GM12874 (cell line): ENCODE measurements at regions not wholly inside any gene's neighbourhood (a gene's known extent, or its start where the extent isn't known, plus 50 kb on each side); places are given as distances from the start of the nearest gene placed in this dataset.

Experiments
- TF ChIP-seq, protein P1 (sequence below): IDR thresholded peaks from 2 replicates; pipeline ENCODE4 v1.5.1; 2011; ENCODE audit warnings: low read depth, mild to moderate bottlenecking, control low read depth, low read length, moderate library complexity; ENCODE audit not compliant: insufficient read depth

DNA sequence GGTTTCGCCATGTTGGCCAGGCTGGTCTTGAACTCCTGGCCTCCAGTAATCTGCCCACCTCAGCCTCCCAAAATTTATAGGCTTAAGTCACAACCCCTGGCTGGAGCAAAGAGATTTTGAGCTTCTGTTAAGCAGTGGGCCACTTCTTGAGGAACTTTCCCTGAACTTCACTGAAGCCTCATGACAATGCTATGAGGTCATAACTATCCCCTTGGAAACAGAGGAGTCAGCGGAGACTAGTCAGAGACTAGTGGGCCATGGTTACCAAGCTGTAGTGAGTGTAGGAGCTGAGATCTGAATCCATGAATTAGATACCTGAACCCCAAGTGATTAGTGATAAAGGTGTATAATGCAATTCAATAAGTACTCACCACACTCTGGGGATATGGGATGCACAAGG is 145.1 kb upstream of the MSX1 start:
- TF ChIP-seq, protein P1, sequence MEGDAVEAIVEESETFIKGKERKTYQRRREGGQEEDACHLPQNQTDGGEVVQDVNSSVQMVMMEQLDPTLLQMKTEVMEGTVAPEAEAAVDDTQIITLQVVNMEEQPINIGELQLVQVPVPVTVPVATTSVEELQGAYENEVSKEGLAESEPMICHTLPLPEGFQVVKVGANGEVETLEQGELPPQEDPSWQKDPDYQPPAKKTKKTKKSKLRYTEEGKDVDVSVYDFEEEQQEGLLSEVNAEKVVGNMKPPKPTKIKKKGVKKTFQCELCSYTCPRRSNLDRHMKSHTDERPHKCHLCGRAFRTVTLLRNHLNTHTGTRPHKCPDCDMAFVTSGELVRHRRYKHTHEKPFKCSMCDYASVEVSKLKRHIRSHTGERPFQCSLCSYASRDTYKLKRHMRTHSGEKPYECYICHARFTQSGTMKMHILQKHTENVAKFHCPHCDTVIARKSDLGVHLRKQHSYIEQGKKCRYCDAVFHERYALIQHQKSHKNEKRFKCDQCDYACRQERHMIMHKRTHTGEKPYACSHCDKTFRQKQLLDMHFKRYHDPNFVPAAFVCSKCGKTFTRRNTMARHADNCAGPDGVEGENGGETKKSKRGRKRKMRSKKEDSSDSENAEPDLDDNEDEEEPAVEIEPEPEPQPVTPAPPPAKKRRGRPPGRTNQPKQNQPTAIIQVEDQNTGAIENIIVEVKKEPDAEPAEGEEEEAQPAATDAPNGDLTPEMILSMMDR = no peak

DNA sequence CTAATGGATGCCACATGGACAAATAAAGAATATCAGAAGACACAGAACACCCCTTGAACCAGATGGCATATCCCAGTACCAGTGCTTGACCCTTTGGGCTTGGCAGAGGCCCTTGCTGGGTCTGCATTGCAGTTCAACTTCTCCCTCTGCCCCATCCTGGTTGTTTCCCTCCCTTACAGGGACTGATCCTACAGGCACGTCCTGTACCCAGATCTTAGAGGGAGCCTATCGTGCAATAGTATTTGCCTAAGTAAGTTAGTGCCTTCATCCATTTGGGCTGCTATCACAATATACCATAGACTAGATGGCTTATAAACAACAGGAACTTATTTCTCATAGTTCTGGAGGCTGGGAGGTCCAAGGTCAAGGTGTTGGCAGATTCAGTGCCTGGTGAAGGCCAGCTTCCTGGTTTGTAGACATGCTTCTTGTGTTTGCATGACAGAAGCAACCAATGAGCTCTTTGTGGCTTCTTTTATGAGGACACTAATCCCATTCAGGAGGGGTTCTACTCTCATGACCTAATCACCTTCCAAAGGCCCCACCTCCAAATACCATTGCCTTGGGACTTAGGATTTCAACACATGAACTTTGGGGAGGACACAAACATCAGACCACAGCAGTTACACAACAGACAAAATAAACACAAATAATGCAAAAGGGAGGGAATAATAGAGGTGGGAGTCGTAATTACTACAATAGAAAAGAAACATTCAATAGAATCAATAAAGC is 146.5 kb upstream of the MSX1 start:
- TF ChIP-seq, protein P1 = no peak

DNA sequence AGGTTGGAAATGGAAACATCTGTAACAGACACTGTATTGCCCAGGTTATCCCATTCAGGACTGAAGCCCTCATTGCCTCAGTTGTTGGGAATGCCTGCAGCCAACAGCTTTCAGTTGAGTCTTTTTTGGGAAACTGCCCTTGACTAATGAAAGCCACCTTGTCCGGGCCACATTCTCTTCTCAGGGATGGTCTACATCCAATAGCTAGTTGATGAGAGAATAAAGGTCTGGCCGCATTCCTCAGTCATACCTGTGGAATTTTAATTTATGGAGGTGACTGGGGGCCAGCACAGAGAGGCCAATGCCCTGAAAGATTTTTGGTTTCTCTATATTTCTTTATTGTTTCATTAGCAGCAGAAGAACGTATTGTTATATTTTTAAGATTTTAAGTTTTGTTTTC is 147.6 kb upstream of the MSX1 start:
- TF ChIP-seq, protein P1 = no peak

DNA sequence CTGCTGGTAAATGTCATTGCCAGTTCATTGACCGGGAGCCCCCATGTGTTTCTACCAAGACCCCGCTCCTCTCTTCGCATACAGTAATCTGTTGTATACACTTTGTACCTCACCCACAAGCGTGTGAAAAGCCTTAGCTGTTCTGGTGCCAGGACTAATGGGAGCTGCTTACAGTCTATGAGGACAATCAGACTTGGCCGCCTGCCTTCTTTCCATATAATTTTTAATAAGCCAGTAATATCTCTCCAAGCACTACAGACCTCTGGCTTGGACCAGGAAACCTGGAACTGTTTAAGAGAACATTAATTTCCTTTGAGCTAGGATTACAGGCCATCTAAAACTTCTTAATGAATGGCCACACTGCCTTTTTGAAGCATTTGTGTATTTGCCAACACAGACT is 149.7 kb upstream of the MSX1 start:
- TF ChIP-seq, protein P1 = no peak

DNA sequence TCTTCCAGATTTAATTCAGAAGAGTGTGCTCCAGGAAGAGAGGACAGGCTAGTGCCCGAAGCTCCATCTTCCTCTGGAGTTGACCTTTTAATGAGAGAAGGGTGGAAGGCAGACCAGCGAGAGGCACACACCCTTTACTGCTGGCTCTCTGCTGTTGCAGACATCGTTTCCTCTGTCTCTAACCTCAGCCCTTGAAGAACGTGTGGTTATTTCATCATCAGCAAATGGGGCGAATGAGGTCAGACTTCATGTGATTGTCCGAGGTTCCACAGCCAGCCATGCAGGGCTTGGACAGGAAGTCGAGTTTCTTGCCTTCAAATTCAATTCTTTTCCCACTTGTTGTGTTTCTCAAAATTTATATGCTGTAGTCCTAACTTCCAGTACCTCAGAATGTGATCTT is 155.2 kb upstream of the MSX1 start:
- TF ChIP-seq, protein P1 = no peak

DNA sequence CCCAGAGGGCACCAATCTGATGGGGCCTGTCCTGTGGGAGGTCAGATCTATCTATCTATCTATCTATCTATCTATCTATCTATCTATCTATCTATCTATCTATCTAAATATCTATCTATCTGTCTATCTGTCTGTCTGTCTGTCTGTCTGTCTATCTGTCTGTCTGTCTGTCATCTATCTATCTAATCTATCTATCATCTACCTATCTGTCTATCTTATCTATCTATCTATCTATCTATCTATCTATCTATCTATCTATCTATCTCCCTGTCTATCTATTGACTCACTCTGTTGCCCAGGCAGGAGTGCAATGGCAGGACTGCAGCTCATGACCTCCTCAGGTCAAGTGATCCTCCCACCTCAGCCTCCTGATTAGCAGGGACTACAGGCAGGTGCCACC is 155.7 kb upstream of the STX18 start:
- TF ChIP-seq, protein P1 = no peak

DNA sequence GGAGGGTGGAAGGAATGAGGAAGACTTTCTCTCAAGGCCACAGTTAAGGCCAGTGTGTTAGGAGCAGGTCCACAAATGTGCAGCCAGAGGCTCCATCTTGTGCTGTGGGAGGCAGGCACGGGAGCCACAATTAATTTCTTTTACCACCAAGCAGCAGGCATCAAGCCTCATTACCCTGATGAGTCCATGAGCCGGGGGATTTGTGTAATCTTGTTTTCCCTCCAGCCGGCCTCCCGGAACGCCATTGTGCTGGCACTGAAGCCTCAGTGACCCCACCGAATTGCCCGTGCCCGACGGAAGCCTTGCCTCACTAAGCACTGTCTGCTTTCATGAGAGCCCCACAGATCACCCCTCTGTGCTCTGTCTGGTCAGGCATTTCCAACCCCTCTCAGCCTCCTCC is 154.7 kb upstream of the STX18 start:
- TF ChIP-seq, protein P1 = no peak
